ENCODE measurements at regions not wholly inside any gene's neighbourhood (a gene's known extent, or its start where the extent isn't known, plus 50 kb on each side); places are given as distances from the start of the nearest gene placed in this dataset.

DNA sequence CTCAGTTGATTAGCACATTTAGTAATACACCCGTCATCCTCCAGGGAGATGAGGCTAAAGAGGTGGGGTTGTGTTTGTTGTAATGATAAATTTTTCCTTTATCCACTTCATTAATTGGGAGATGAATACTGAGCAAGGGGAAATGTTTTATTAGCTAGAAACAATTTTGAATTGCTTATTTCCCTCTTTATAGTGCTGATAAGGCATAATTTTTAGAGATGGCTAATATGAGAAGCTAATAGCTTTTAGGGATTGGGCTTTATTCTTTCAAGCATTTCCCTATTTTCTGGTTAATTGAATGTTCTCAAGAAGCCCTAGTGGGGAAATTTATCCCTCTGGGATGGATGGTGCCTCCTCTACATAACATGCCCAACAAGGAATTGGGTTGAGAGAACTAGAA, 365.2 kb upstream of the IGFBP7 start:
- H3K4me1 ChIP-seq (ENCODE audit: control insufficient read depth in 5 of 5, insufficient read depth in 5 of 5, low read length in 5 of 5) = no peaks in the 10 kb centered on the region
- peaks cover 0 to 2% (median 0%) of the 10 kb centered on the region in 4 donors for H3K9me3 ChIP-seq (ENCODE audit: control insufficient read depth in 4 of 4, insufficient read depth in 3 of 4, low read length in 3 of 4)
- H3K9ac ChIP-seq (ENCODE audit: insufficient read depth in 1 of 2, low read length in 2 of 2) = no peak overlapping the region
- no peak overlapping the region for H3K4me3 ChIP-seq
- H3K27ac ChIP-seq (ENCODE audit: low read depth in 1 of 2, low read length in 1 of 2) = no peak overlapping the region
- no peak for DNase-seq
- no peak for ATAC-seq (ENCODE audit: insufficient read depth, low FRiP score)
- TF ChIP-seq, protein P1, sequence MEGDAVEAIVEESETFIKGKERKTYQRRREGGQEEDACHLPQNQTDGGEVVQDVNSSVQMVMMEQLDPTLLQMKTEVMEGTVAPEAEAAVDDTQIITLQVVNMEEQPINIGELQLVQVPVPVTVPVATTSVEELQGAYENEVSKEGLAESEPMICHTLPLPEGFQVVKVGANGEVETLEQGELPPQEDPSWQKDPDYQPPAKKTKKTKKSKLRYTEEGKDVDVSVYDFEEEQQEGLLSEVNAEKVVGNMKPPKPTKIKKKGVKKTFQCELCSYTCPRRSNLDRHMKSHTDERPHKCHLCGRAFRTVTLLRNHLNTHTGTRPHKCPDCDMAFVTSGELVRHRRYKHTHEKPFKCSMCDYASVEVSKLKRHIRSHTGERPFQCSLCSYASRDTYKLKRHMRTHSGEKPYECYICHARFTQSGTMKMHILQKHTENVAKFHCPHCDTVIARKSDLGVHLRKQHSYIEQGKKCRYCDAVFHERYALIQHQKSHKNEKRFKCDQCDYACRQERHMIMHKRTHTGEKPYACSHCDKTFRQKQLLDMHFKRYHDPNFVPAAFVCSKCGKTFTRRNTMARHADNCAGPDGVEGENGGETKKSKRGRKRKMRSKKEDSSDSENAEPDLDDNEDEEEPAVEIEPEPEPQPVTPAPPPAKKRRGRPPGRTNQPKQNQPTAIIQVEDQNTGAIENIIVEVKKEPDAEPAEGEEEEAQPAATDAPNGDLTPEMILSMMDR (IDR thresholded peaks at IDR 0.05; ENCODE audit: control extremely low read depth, extremely low read depth) = no peak
- H3K27me3 ChIP-seq (ENCODE audit: control insufficient read depth in 3 of 3, insufficient read depth in 3 of 3, low read length in 2 of 3) = no peaks in the 10 kb centered on the region
- WGBS, 2 donors = 95% methylated on average over 1 of the region's 1 CpG
- H3K36me3 ChIP-seq (ENCODE audit: control insufficient read depth in 4 of 4, insufficient read depth in 4 of 4, low read length in 4 of 4) = no peaks in the 10 kb centered on the region

DNA sequence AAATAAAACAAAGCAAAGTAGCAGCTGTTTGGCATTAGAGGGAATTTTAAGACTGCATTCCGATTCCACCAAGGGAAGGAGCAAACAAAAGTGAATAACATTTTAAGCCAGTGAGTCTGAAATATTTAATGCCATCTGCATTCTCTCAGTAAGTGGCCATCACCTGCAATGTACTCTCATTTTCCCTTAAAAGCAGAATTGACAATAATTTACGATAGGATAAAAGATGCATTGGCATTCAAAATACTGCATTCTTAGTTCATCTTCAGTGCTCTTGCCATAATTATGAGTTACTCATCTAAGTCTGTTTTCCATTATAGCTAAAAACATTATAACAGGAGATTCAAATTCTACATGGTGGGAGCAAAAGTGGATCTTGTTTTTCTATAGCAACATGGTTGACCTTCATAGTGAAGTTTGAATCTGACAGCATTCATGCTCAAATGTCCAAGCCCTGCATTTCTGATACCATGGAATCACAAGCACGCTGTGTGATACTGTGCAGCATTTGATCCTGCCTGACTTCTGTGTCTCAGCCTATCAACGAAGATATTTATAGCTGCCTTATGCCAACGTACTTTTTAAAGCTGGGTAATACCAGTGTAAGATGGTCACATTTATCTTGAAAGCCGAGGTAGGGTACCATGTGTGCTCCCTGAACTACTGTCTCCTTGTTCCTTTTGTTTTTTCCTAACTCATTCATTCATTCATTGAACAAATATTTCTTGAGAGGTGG, 355.3 kb upstream of the IGFBP7 start:
- Histone ChIP-seq H3K4me3 (no peak overlapping the region), H3K9ac (ENCODE audit: insufficient read depth in 1 of 2, low read length in 2 of 2) (no peak overlapping the region), H3K27me3 (ENCODE audit: control insufficient read depth in 3 of 3, insufficient read depth in 3 of 3, low read length in 2 of 3) (no peaks in the 10 kb centered on the region), H3K27ac (ENCODE audit: low read depth in 1 of 2, low read length in 1 of 2) (no peak overlapping the region), H3K36me3 (ENCODE audit: control insufficient read depth in 4 of 4, insufficient read depth in 4 of 4, low read length in 4 of 4) (no peaks in the 10 kb centered on the region), H3K4me1 (ENCODE audit: control insufficient read depth in 5 of 5, insufficient read depth in 5 of 5, low read length in 5 of 5) (no peaks in the 10 kb centered on the region), H3K9me3 (ENCODE audit: control insufficient read depth in 4 of 4, insufficient read depth in 3 of 4, low read length in 3 of 4) (no peaks in the 10 kb centered on the region)
- TF ChIP-seq, protein P1 (IDR thresholded peaks at IDR 0.05; ENCODE audit: control extremely low read depth, extremely low read depth) = no peak
- ATAC-seq (ENCODE audit: insufficient read depth, low FRiP score) = no peak
- no peak for DNase-seq
- WGBS, 2 donors = 84 to 86% methylated on average over 6 of the region's 6 CpGs

DNA sequence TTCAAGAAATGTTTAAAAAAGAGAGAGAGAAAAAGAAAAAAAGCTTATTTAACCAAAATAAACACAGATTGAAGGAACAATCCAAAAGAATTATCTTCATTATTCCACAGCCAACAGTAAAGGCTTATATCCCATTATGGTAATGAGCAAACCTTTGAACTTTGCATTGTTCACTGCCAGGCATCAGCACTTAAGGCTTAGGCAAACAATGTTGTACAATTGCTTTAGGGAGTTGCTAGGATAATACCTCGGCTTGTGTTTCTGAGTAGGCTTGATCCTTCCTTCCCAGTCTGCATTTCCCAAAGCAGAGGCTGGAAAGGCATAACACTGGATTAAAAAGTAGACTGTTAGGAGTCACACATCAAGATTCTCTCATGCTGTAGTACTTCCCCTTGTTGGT, 352.7 kb upstream of the IGFBP7 start:
- WGBS, 2 donors = 40 to 61% methylated on average over 1 of the region's 1 CpG
- Histone ChIP-seq H3K9me3 (ENCODE audit: control insufficient read depth in 4 of 4, insufficient read depth in 3 of 4, low read length in 3 of 4) (no peaks in the 10 kb centered on the region), H3K27me3 (ENCODE audit: control insufficient read depth in 3 of 3, insufficient read depth in 3 of 3, low read length in 2 of 3) (no peaks in the 10 kb centered on the region), H3K27ac (ENCODE audit: low read depth in 1 of 2, low read length in 1 of 2) (no peak overlapping the region), H3K4me3 (no peak overlapping the region), H3K4me1 (ENCODE audit: control insufficient read depth in 5 of 5, insufficient read depth in 5 of 5, low read length in 5 of 5) (no peaks in the 10 kb centered on the region), H3K36me3 (ENCODE audit: control insufficient read depth in 4 of 4, insufficient read depth in 4 of 4, low read length in 4 of 4) (no peaks in the 10 kb centered on the region), H3K9ac (ENCODE audit: insufficient read depth in 1 of 2, low read length in 2 of 2) (no peak overlapping the region)
- TF ChIP-seq, protein P1 (IDR thresholded peaks at IDR 0.05; ENCODE audit: control extremely low read depth, extremely low read depth) = no peak
- ATAC-seq (ENCODE audit: insufficient read depth, low FRiP score) (no peak), DNase-seq (peak in 2 of 3 donors; percentile 13 to 21)

DNA sequence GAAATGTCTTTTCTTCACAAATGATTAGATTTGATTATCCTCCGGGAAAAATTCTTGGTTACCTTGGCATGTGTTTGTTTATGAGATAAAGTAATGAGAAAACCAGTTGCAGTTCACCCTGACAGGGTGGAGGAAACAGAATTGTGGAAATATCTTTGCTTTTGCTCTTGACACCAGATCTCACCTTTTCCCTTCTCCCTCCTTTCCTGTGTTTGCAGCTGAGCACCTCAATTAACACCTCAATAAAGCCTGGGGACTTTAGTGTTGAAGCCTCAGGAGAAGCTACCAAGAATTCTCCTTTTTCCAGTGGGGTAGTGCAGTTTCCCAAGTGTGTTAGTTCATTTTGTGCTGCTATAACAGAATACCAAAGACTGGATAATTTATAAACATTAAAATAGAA, 350.8 kb upstream of the IGFBP7 start:
- ATAC-seq (ENCODE audit: insufficient read depth, low FRiP score) (no peak), DNase-seq (no peak)
- TF ChIP-seq, protein P1 (IDR thresholded peaks at IDR 0.05; ENCODE audit: control extremely low read depth, extremely low read depth) = no peak

More for the DNA sequence above, 350.8 kb upstream of the IGFBP7 start:
- Histone ChIP-seq H3K9me3 (ENCODE audit: control insufficient read depth in 4 of 4, insufficient read depth in 3 of 4, low read length in 3 of 4) (no peaks in the 10 kb centered on the region), H3K27ac (ENCODE audit: low read depth in 1 of 2, low read length in 1 of 2) (no peak overlapping the region), H3K4me1 (ENCODE audit: control insufficient read depth in 5 of 5, insufficient read depth in 5 of 5, low read length in 5 of 5) (no peaks in the 10 kb centered on the region), H3K9ac (ENCODE audit: insufficient read depth in 1 of 2, low read length in 2 of 2) (no peak overlapping the region), H3K4me3 (no peak overlapping the region), H3K36me3 (ENCODE audit: control insufficient read depth in 4 of 4, insufficient read depth in 4 of 4, low read length in 4 of 4) (no peaks in the 10 kb centered on the region), H3K27me3 (ENCODE audit: control insufficient read depth in 3 of 3, insufficient read depth in 3 of 3, low read length in 2 of 3) (no peaks in the 10 kb centered on the region)
- 50 to 62% methylated on average over 1 of the region's 1 CpG for WGBS, 2 donors
